GM12878 (cell line): ENCODE measurements at regions not wholly inside any gene's neighbourhood (a gene's known extent, or its start where the extent isn't known, plus 50 kb on each side); places are given as distances from the start of the nearest gene placed in this dataset.

Experiments
- ATAC-seq: fragments of 200-7000 bp; cut with Tn5 transposase; 3 replicates; pipeline ENCODE4 v1.9.1; 2020; ENCODE audit warnings: mild to moderate bottlenecking, moderate library complexity
- BruUV-seq: library from RNA; stranded (reverse); fragments of 400-500 nt; replicated peaks from 2 replicates; lab custom pipeline; 2021; lab: Mats Ljungman, UMichigan
- CTCF ChIA-PET: fragments of 300-600 bp; sonication (Branson Sonifier 250); formaldehyde crosslinking; extraction: SDS; loops from one replicate; lab custom pipeline; 2021; ENCODE audit warnings: inconsistent platforms; lab: Yijun Ruan, JAX
- POLR2A ChIA-PET: fragments of 350-600 bp; formaldehyde crosslinking; extraction: SDS; loops from one replicate; lab custom pipeline; 2021; ENCODE audit warnings: inconsistent platforms; lab: Charles Lee
- RAD21 ChIA-PET: fragments of 300-600 bp; sonication (Branson Sonifier 250); formaldehyde crosslinking; loops from one replicate; lab custom pipeline; 2023; ENCODE audit warnings: antibody characterized with exemption; ENCODE audit not compliant: unreplicated experiment; lab: Charles Lee
- SMC1A ChIA-PET: fragments of 300-600 bp; sonication (Branson Sonifier 250); formaldehyde crosslinking; loops from one replicate; lab custom pipeline; 2023; ENCODE audit not compliant: unreplicated experiment, uncharacterized antibody; lab: Charles Lee
- DNase-seq: peaks from one replicate; pipeline ENCODE4 v3.0.0-alpha.2; 2011; ENCODE audit warnings: low read depth, low spot score
- FAIRE-seq: peaks from 3 replicates; lab custom pipeline; 2011; peaks lifted over from hg19 to GRCh38; lab: Jason Lieb, UNC
- H2AFZ ChIP-seq: 2 replicates; pipeline ENCODE4 v1.6.0; 2011; ENCODE audit warnings: low read depth, low read length, control low read depth; ENCODE audit not compliant: control insufficient read depth
- H3K27ac ChIP-seq: 2 replicates; pipeline ENCODE4 v1.5.1; 2011; ENCODE audit warnings: control low read depth; ENCODE audit not compliant: control insufficient read depth, insufficient read depth
- H3K27me3 ChIP-seq, 2 experiments: replicated peaks in 1 of 2; 2 replicates each; pipeline versions ENCODE4 v1.6.0 to v1.6.1; 2011; ENCODE audit warnings: low read length in 1 of 2; ENCODE audit not compliant: control insufficient read depth in 2 of 2, insufficient read depth in 2 of 2
- H3K36me3 ChIP-seq, 2 experiments: 2 replicates each; pipeline ENCODE4 v1.5.1; 2011; ENCODE audit warnings: low read length in 1 of 2; ENCODE audit not compliant: control insufficient read depth in 2 of 2, insufficient read depth in 2 of 2
- H3K4me1 ChIP-seq: 2 replicates; pipeline ENCODE4 v1.6.1; 2011; ENCODE audit warnings: mild to moderate bottlenecking, low read length, moderate library complexity, mixed read lengths; ENCODE audit not compliant: control insufficient read depth, insufficient read depth
- H3K4me2 ChIP-seq: 2 replicates; pipeline ENCODE4 v1.6.0; 2011; ENCODE audit warnings: control low read depth; ENCODE audit not compliant: control insufficient read depth, insufficient read depth
- H3K4me3 ChIP-seq: fragments of 200-600 bp; sonication (generic); 2 replicates; pipeline ENCODE4 v1.5.1; 2016
- H3K79me2 ChIP-seq: 2 replicates; pipeline ENCODE4 v1.6.0; 2011; ENCODE audit warnings: low read length; ENCODE audit not compliant: control insufficient read depth, insufficient read depth
- H3K9ac ChIP-seq: 2 replicates; pipeline ENCODE4 v1.8.0; 2011; ENCODE audit warnings: low read length, control low read depth, mixed read lengths; ENCODE audit not compliant: control insufficient read depth, insufficient read depth
- H3K9me3 ChIP-seq: replicated peaks from 3 replicates; pipeline ENCODE4 v1.5.1; 2011; ENCODE audit warnings: mild to moderate bottlenecking, low read length; ENCODE audit not compliant: control insufficient read depth, insufficient read depth
- H4K20me1 ChIP-seq: 2 replicates; pipeline ENCODE4 v1.6.0; 2011; ENCODE audit not compliant: control insufficient read depth, insufficient read depth
- ATF2 ChIP-seq: IDR thresholded peaks from 2 replicates; pipeline ENCODE4 v1.6.1; 2012; ENCODE audit warnings: low read length, inconsistent platforms
- BCL3 ChIP-seq: IDR thresholded peaks from 2 replicates; pipeline ENCODE4 v1.6.1; 2011; ENCODE audit warnings: borderline replicate concordance, low read depth, mild to moderate bottlenecking, moderate library complexity, low read length; ENCODE audit not compliant: insufficient read depth, poor library complexity, severe bottlenecking
- CHD1 ChIP-seq: IDR thresholded peaks from 2 replicates; pipeline ENCODE4 v1.6.1; 2012; ENCODE audit warnings: low read depth, low read length, improper control_type of control experiment
- CHD2 ChIP-seq: IDR thresholded peaks from 2 replicates; pipeline ENCODE4 v1.6.1; 2011; ENCODE audit warnings: low read depth, low read length, improper control_type of control experiment, borderline replicate concordance
- FOXK2 ChIP-seq: fragments of 450-650 bp; IDR thresholded peaks from 2 replicates; pipeline ENCODE4 v1.6.1; 2017; ENCODE audit warnings: mild to moderate bottlenecking, moderate library complexity
- HDAC6 ChIP-seq: fragments of 200-600 bp; sonication (generic); IDR thresholded peaks from one replicate; pipeline ENCODE4 v1.8.0; 2017; ENCODE audit warnings: antibody characterized with exemption; ENCODE audit not compliant: unreplicated experiment
- MLLT1 ChIP-seq: fragments of 450-650 bp; IDR thresholded peaks from 2 replicates; pipeline ENCODE4 v1.6.1; 2016; ENCODE audit warnings: mild to moderate bottlenecking
- NFYA ChIP-seq: IDR thresholded peaks from 2 replicates; pipeline ENCODE4 v1.6.1; 2011; ENCODE audit warnings: low read depth, mild to moderate bottlenecking, low read length, improper control_type of control experiment, borderline replicate concordance
- PML ChIP-seq: IDR thresholded peaks from 2 replicates; pipeline ENCODE4 v1.6.1; 2012; ENCODE audit warnings: low read length, inconsistent platforms
- POU2F2 ChIP-seq: IDR thresholded peaks from 3 replicates; pipeline ENCODE4 v1.6.1; 2011; ENCODE audit warnings: low read depth, mild to moderate bottlenecking, low read length, borderline replicate concordance
- YY1 ChIP-seq: IDR thresholded peaks from 2 replicates; pipeline ENCODE4 v1.6.1; 2011; ENCODE audit warnings: low read depth, mild to moderate bottlenecking, low read length
- ZNF384 ChIP-seq: IDR thresholded peaks from 2 replicates; pipeline ENCODE4 v1.6.1; 2012; ENCODE audit warnings: low read depth, mild to moderate bottlenecking, low read length, improper control_type of control experiment, borderline replicate concordance
- ZNF622 ChIP-seq: fragments of 450-650 bp; IDR thresholded peaks from 2 replicates; pipeline ENCODE4 v1.6.1; 2017; ENCODE audit warnings: mild to moderate bottlenecking, inconsistent platforms
- WGBS: methylation state at CpG from one replicate; pipeline ENCODE4 v1.1.6; 2016; ENCODE audit warnings: low lambda C conversion rate; ENCODE audit not compliant: insufficient replicate concordance, insufficient coverage; ENCODE audit errors: missing lambda C conversion rate; 5-methylcytosine and 5-hydroxymethylcytosine counted together
- in situ Hi-C: fragments of 300-500 bp; cut with MboI; formaldehyde crosslinking; loops from 9 replicates; pipeline ENCODE4 v1.14.3; 2018; ENCODE audit warnings: mixed read lengths
- intact Hi-C: fragments of 100-400 bp; cut with micrococcal nuclease; formaldehyde crosslinking; loops from one replicate; pipeline ENCODE4 v1.14.2; 2022; ENCODE audit not compliant: unreplicated experiment

GRCh38 chr5:5685737-5686136 lies 263.3 kb downstream of the ICE1 start (continued):
- no peak for TF ChIP-seq BCL3
- TF ChIP-seq, all 136 proteins: peak for 0

GRCh38 chr5:5683174-5683573 lies 260.7 kb downstream of the ICE1 start:
- RAD21 ChIA-PET, result no interaction called here
- DNase-seq, result no peak
- Histone ChIP-seq H3K4me1 (no peaks in the 10 kb centered on the region), H3K27ac (no peak overlapping the region), H2AFZ (no peak overlapping the region), H3K36me3 (no peaks in the 10 kb centered on the region), H4K20me1 (no peaks in the 10 kb centered on the region), H3K27me3 (no peaks in the 10 kb centered on the region), H3K4me3 (no peak overlapping the region), H3K9ac (no peak overlapping the region)
- CTCF ChIA-PET, result no interaction called here
- BruUV-seq, result no TSS peak
- FAIRE-seq, result no peak
- intact Hi-C loops, result no loop called here
- TF ChIP-seq POU2F2, result no peak
- TF ChIP-seq YY1, result no peak
- TF ChIP-seq MLLT1, result no peak
- TF ChIP-seq PML, result no peak
- no peak for TF ChIP-seq ZNF384
- no peak for TF ChIP-seq FOXK2
- no peak for TF ChIP-seq ATF2
- TF ChIP-seq HDAC6, result no peak
- TF ChIP-seq CHD1, result no peak
- TF ChIP-seq ZNF622, result no peak
- TF ChIP-seq CHD2, result no peak
- TF ChIP-seq NFYA, result no peak
- TF ChIP-seq, all 136 proteins: peak for 0
- ChIA-PET SMC1A (no interaction called here), POLR2A (no interaction called here)
- 32% methylated on average over 2 of the region's 2 CpGs for WGBS
- ATAC-seq, result no peak
- H3K4me2 ChIP-seq, result no peak overlapping the region
- no peaks in the 10 kb centered on the region for H3K79me2 ChIP-seq
- in situ Hi-C loops, result no loop called here
- no peaks in the 10 kb centered on the region; the same call in 2 of the 3 replicates for H3K9me3 ChIP-seq
